ENCODE measurements at regions not wholly inside any gene's neighbourhood (a gene's known extent, or its start where the extent isn't known, plus 50 kb on each side); places are given as distances from the start of the nearest gene placed in this dataset.

DNA sequence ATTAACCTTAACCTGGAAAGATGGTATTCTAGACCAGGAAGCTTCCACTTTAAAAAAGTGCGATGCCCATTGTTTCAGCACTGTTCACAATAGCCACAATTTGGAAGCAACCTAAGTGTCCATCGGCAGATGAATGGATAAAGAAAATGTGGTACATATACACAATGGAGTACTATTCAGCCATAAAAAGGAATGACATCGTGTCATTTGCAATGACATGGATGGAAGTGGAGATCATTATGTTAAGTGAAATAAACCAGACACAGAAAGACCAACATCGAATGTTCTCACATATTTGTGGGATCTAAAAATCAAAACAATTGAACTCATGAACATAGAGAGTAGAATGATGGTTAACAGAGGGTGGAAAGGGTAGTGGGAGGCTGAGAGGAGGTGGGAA, 94.2 kb downstream of the NR2F2 start:
- no peak for DNase-seq (ENCODE audit: low read depth in 2 of 2)
- Histone ChIP-seq H3K27ac (ENCODE audit: insufficient read depth, low read length) (no peak overlapping the region), H4K20me1 (ENCODE audit: control insufficient read depth, extremely low read depth, insufficient read depth, low read length) (no peaks in the 10 kb centered on the region), H3K4me3 (replicated peaks in 1 of 4; ENCODE audit: control extremely low read depth in 1 of 4, insufficient read depth in 1 of 4, low read depth in 3 of 4, low read length in 4 of 4) (no peak overlapping the region), H3K36me3 (ENCODE audit: control insufficient read depth, insufficient read depth, low read length) (no peaks in the 10 kb centered on the region), H2AFZ (ENCODE audit: low read length) (no peak overlapping the region), H3K27me3 (ENCODE audit: control insufficient read depth, insufficient read depth, low read length) (no peaks in the 10 kb centered on the region), H3K9me3 (ENCODE audit: control insufficient read depth, insufficient read depth, low read depth, low read length) (no peaks in the 10 kb centered on the region), H3K79me2 (ENCODE audit: control insufficient read depth, insufficient read depth, low read length) (no peaks in the 10 kb centered on the region), H3K4me1 (ENCODE audit: control insufficient read depth, extremely low read depth, insufficient read depth, low read length) (no peaks in the 10 kb centered on the region), H3K4me2 (ENCODE audit: extremely low read depth, insufficient read depth, low read length) (no peak overlapping the region), H3K9ac (ENCODE audit: insufficient read depth, low read length) (no peak overlapping the region)
- TF ChIP-seq, protein P1, sequence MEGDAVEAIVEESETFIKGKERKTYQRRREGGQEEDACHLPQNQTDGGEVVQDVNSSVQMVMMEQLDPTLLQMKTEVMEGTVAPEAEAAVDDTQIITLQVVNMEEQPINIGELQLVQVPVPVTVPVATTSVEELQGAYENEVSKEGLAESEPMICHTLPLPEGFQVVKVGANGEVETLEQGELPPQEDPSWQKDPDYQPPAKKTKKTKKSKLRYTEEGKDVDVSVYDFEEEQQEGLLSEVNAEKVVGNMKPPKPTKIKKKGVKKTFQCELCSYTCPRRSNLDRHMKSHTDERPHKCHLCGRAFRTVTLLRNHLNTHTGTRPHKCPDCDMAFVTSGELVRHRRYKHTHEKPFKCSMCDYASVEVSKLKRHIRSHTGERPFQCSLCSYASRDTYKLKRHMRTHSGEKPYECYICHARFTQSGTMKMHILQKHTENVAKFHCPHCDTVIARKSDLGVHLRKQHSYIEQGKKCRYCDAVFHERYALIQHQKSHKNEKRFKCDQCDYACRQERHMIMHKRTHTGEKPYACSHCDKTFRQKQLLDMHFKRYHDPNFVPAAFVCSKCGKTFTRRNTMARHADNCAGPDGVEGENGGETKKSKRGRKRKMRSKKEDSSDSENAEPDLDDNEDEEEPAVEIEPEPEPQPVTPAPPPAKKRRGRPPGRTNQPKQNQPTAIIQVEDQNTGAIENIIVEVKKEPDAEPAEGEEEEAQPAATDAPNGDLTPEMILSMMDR (conservative IDR thresholded peaks at IDR 0.05 in 1 of 2, IDR thresholded peaks at IDR 0.05 in 1 of 2; ENCODE audit: low read depth in 1 of 2, low read length in 2 of 2) = no peak
- TF ChIP-seq EZH2 (IDR thresholded peaks at IDR 0.05; ENCODE audit: low read length, missing control alignments) = no peak

DNA sequence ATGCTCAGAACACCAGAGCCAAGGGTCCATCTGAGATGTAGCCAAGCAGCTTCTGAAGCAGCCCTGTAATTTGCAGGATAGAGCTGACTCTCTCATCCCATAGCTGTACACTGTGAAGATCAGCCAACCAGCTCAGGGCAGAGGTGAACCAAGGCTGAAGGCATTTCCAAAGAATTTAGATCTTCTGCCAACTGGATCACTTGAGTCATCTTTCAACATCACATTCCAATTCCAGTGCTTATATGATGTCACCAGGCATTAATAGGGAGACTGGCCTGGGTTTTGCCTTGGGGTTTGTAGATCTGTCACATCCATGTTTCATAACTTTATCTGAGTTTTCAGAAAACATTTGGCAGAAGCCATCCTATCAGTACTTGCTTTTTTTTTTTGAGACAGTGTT, 98.2 kb downstream of the NR2F2 start:
- H3K36me3 ChIP-seq (ENCODE audit: control insufficient read depth, insufficient read depth, low read length) = no peaks in the 10 kb centered on the region
- no peaks in the 10 kb centered on the region for H4K20me1 ChIP-seq (ENCODE audit: control insufficient read depth, extremely low read depth, insufficient read depth, low read length)
- H3K4me1 ChIP-seq (ENCODE audit: control insufficient read depth, extremely low read depth, insufficient read depth, low read length) = no peaks in the 10 kb centered on the region
- no peaks in the 10 kb centered on the region for H3K27me3 ChIP-seq (ENCODE audit: control insufficient read depth, insufficient read depth, low read length)
- no peak overlapping the region for H3K9ac ChIP-seq (ENCODE audit: insufficient read depth, low read length)
- DNase-seq (ENCODE audit: low read depth in 2 of 2) = peak; percentile 95 to 97
- H3K27ac ChIP-seq (ENCODE audit: insufficient read depth, low read length) = no peak overlapping the region
- no peaks in the 10 kb centered on the region for H3K79me2 ChIP-seq (ENCODE audit: control insufficient read depth, insufficient read depth, low read length)
- TF ChIP-seq EZH2 (IDR thresholded peaks at IDR 0.05; ENCODE audit: low read length, missing control alignments) = no peak
- TF ChIP-seq, protein P1 (conservative IDR thresholded peaks at IDR 0.05 in 1 of 2, IDR thresholded peaks at IDR 0.05 in 1 of 2; ENCODE audit: low read depth in 1 of 2, low read length in 2 of 2) = no peak
- H3K4me3 ChIP-seq (replicated peaks in 1 of 4; ENCODE audit: control extremely low read depth in 1 of 4, insufficient read depth in 1 of 4, low read depth in 3 of 4, low read length in 4 of 4) = no peak overlapping the region
- no peak overlapping the region for H3K4me2 ChIP-seq (ENCODE audit: extremely low read depth, insufficient read depth, low read length)
- H2AFZ ChIP-seq (ENCODE audit: low read length) = no peak overlapping the region
- no peaks in the 10 kb centered on the region for H3K9me3 ChIP-seq (ENCODE audit: control insufficient read depth, insufficient read depth, low read depth, low read length)

DNA sequence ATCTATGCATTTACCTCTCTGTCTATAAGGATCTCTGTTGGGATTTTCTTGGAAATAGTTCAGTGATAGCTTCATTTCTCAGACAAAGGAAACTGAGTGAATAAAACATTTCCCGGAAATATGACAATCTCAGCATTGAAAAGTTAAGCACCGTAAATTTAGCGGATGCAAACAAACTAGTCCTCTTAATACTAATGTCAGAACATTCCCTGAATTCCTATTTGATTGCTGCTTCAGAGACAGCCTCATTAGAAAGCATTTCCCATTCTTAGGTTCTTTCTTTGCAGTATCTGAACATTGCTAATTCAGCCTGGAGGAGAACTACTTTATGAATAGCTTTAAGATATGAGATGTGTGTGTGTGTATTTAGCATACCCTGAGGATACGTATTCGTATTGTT, 101.3 kb downstream of the NR2F2 start:
- Histone ChIP-seq H4K20me1 (ENCODE audit: control insufficient read depth, extremely low read depth, insufficient read depth, low read length) (no peaks in the 10 kb centered on the region), H3K4me1 (ENCODE audit: control insufficient read depth, extremely low read depth, insufficient read depth, low read length) (no peaks in the 10 kb centered on the region), H3K4me2 (ENCODE audit: extremely low read depth, insufficient read depth, low read length) (no peak overlapping the region), H3K27ac (ENCODE audit: insufficient read depth, low read length) (no peak overlapping the region), H3K9ac (ENCODE audit: insufficient read depth, low read length) (no peak overlapping the region), H3K36me3 (ENCODE audit: control insufficient read depth, insufficient read depth, low read length) (no peaks in the 10 kb centered on the region), H3K9me3 (ENCODE audit: control insufficient read depth, insufficient read depth, low read depth, low read length) (no peaks in the 10 kb centered on the region), H3K79me2 (ENCODE audit: control insufficient read depth, insufficient read depth, low read length) (no peaks in the 10 kb centered on the region), H3K4me3 (replicated peaks in 1 of 4; ENCODE audit: control extremely low read depth in 1 of 4, insufficient read depth in 1 of 4, low read depth in 3 of 4, low read length in 4 of 4) (no peak overlapping the region), H3K27me3 (ENCODE audit: control insufficient read depth, insufficient read depth, low read length) (no peaks in the 10 kb centered on the region), H2AFZ (ENCODE audit: low read length) (no peak overlapping the region)
- TF ChIP-seq, protein P1 (conservative IDR thresholded peaks at IDR 0.05 in 1 of 2, IDR thresholded peaks at IDR 0.05 in 1 of 2; ENCODE audit: low read depth in 1 of 2, low read length in 2 of 2) = no peak
- TF ChIP-seq EZH2 (IDR thresholded peaks at IDR 0.05; ENCODE audit: low read length, missing control alignments) = no peak
- peak in 1 of 2 donors; percentile 16 for DNase-seq (ENCODE audit: low read depth in 2 of 2)

Data from fibroblast of lung (primary cell).